ENCODE measurements at regions not wholly inside any gene's neighbourhood (a gene's known extent, or its start where the extent isn't known, plus 50 kb on each side); places are given as distances from the start of the nearest gene placed in this dataset.
A peak's percentile ranks its signal among the peaks of the same experiment; 100 is the strongest.

- no peak overlapping the region for H3K4me3 ChIP-seq
- no peak for TF ChIP-seq CTCF (IDR thresholded peaks at IDR 0.05)
- H3K27ac ChIP-seq: no peak overlapping the region
- ATAC-seq: peak; percentile 69
- peaks cover 0 to 6% of the 10 kb centered on the region in 2 donors for H3K36me3 ChIP-seq
- intact Hi-C loops (cut with DNase I): no loop called here
- no peak for DNase-seq
- H3K9me3 ChIP-seq: no peaks in the 10 kb centered on the region
- H3K27me3 ChIP-seq: no peaks in the 10 kb centered on the region
- H3K4me1 ChIP-seq: peaks cover 0 to 21% of the 10 kb centered on the region in 2 donors
Measured at GRCh38 chr1:173411835-173412742, 65.0 kb upstream of the PRDX6 start.

DNA sequence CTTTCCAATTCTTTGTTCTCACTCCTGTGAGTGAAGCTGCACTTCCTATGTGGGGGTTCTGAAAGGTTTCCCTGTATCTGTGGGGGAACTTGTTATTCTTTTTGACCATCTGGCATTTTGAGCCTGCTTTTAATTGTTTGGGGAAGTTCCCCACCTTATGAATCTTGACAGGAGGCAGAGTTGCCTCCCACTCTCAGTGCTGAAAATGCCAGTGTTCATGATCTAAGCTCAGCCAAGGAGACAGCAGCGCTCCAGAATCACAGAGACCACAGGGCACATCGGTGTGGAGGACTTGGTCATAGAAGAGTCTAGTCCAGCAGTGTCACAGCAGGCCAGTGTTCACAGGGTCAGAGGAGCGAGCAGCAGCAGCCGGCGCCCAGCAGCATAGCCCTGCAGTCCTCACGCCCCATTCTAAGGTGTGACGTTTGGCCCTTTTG lies 63.8 kb upstream of the PRDX6 start:
- TF ChIP-seq CTCF (IDR thresholded peaks at IDR 0.05): no peak
- Histone ChIP-seq H3K4me3 (no peak overlapping the region), H3K36me3 (peaks cover 0 to 6% of the 10 kb centered on the region in 2 donors), H3K9me3 (no peaks in the 10 kb centered on the region), H3K27ac (no peak overlapping the region), H3K4me1 (peaks cover 0 to 19% of the 10 kb centered on the region in 2 donors), H3K27me3 (no peaks in the 10 kb centered on the region)
- ATAC-seq: no peak
- intact Hi-C loops (cut with DNase I): no loop called here
- DNase-seq: no peak

DNA sequence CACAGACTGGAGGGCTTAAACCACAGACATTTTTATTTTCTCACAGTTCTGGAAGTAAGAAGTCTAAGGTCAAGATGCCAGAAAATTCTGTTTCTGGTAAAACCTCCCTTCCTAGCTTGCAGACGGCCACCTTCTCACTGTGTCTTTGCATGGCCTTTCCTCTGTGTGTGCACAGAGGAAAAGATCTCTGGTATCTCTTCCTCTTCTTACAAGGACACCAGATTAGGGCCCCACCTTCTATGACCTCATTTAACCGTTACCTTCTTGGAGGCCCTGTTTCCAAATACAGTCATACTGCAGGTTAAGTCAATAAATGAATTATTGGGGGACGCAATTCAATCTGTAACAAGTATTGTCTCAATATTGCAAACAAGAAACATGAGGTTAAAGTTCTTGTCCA lies 63.0 kb upstream of the PRDX6 start:
- no peak for DNase-seq
- intact Hi-C loops (cut with DNase I): no loop called here
- no peak overlapping the region for H3K4me3 ChIP-seq
- no peak overlapping the region for H3K27ac ChIP-seq
- H3K9me3 ChIP-seq: no peaks in the 10 kb centered on the region
- no peaks in the 10 kb centered on the region for H3K27me3 ChIP-seq
- TF ChIP-seq CTCF (IDR thresholded peaks at IDR 0.05): no peak
- peaks cover 0 to 17% of the 10 kb centered on the region in 2 donors for H3K4me1 ChIP-seq
- no peak for ATAC-seq
- peaks cover 0 to 6% of the 10 kb centered on the region in 2 donors for H3K36me3 ChIP-seq

DNA sequence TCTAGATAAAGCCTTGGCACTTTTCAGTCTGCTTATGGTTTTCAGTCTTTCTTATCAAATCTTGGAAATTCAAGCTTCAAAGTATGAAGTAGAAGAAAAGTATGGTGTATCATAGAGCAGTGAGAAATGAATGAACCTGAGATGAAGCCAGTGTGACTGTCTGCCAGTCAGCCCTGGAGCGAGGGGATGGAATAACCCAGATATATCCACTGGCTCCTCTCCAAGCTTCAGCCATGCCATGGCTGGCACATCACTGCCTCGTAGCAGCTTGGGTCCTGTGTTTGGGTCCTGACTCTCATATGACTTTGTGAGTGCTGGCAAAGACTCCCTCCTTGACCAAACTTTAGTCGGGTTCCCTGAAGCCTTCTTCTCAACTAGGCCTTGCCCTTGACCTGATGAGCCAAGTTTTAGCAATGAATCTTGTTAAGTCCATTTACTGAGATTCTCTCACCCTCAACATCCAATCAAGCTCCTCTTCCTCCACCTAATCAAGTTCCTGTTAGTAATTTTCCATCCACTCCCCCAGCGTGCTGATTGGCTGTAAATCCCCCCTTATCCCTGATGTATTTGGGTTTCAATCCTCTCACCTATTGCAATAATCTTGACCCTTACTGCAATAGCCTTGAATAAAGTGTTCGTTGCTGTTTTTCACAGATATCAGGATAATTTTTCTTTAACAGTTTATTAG lies 62.5 kb upstream of the PRDX6 start:
- intact Hi-C loops (cut with DNase I): no loop called here
- Histone ChIP-seq H3K4me1 (peaks cover 0 to 11% of the 10 kb centered on the region in 2 donors), H3K27ac (no peak overlapping the region)

More for the DNA sequence above, 62.5 kb upstream of the PRDX6 start:
- Histone ChIP-seq H3K4me3 (no peak overlapping the region), H3K27me3 (no peaks in the 10 kb centered on the region), H3K9me3 (no peaks in the 10 kb centered on the region), H3K36me3 (peaks cover 0 to 6% of the 10 kb centered on the region in 2 donors)
- no peak for TF ChIP-seq CTCF (IDR thresholded peaks at IDR 0.05)
- DNase-seq (no peak), ATAC-seq (no peak)
